GM10248 (cell line): ENCODE measurements at regions not wholly inside any gene's neighbourhood (a gene's known extent, or its start where the extent isn't known, plus 50 kb on each side); places are given as distances from the start of the nearest gene placed in this dataset.

Experiments used
- CTCF ChIA-PET: fragments of 300-600 bp; sonication (Branson Sonifier 250); formaldehyde crosslinking; extraction: SDS; loops from one replicate; lab custom pipeline; 2021; ENCODE audit warnings: antibody characterized with exemption; lab: Yijun Ruan, JAX
- POLR2A ChIA-PET: fragments of 350-650 bp; sonication (Branson Sonifier 250); formaldehyde crosslinking; extraction: SDS; loops from one replicate; lab custom pipeline; 2020; ENCODE audit warnings: antibody characterized with exemption; lab: Yijun Ruan, JAX
- DNase-seq: peaks from one replicate; pipeline ENCODE4 v3.0.0; 2012; ENCODE audit errors: extremely low spot score
- TF ChIP-seq, protein P1 (sequence below): IDR thresholded peaks from 2 replicates; pipeline ENCODE4 v1.5.1; 2012; ENCODE audit warnings: mild to moderate bottlenecking, low read depth; ENCODE audit errors: extremely low read depth, missing control alignments, control extremely low read depth

DNA sequence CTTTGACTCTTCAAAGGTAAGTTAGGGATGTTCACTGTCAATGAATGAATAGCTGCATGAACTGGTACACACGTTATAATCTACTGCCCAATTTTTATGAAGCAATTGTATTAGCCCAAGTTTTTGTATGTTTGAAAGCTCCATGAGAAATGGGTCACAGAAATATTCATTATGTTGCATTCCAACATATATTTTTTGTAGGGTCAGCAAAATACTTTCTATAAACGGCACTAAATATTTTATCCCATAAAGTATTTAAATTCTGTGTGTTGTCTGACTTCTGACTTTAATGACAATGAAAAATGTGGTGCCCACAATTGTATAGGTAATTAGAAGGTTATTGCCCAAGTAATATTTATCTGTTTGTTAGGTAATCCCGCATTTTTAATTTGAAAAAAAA is 466.0 kb downstream of the FAT4 start:
- ChIA-PET CTCF (interaction anchor here (1.5 kb wide), 1 partner anchor 12 kb away, joined by 3 read pairs; no protein-coding TSS in a partner anchor), POLR2A (no interaction called here)
- no peak for DNase-seq
- TF ChIP-seq, protein P1, sequence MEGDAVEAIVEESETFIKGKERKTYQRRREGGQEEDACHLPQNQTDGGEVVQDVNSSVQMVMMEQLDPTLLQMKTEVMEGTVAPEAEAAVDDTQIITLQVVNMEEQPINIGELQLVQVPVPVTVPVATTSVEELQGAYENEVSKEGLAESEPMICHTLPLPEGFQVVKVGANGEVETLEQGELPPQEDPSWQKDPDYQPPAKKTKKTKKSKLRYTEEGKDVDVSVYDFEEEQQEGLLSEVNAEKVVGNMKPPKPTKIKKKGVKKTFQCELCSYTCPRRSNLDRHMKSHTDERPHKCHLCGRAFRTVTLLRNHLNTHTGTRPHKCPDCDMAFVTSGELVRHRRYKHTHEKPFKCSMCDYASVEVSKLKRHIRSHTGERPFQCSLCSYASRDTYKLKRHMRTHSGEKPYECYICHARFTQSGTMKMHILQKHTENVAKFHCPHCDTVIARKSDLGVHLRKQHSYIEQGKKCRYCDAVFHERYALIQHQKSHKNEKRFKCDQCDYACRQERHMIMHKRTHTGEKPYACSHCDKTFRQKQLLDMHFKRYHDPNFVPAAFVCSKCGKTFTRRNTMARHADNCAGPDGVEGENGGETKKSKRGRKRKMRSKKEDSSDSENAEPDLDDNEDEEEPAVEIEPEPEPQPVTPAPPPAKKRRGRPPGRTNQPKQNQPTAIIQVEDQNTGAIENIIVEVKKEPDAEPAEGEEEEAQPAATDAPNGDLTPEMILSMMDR = no peak

DNA sequence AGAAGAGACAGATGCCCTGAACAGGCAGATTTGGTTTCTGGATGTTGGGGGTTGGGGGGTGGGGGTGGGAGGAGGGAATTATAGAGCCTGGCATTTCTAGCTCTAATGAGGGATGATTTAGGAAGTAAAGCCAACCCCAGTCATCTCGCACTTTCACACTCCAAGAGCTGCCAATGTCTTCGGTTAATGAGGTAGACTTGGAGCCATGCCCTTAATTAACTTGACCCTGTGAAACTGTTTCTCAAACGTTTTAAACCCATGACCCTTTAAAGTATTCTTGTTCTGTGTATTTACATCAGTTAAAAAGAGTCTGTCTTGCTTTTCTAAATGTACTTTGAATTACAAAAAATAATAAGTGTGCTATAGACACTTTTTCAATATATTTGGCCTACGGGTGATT is 466.9 kb downstream of the FAT4 start:
- CTCF ChIA-PET = interaction anchor here (1.5 kb wide), 1 partner anchor 11 kb away, joined by 3 read pairs; no protein-coding TSS in a partner anchor
- no peak for DNase-seq
- TF ChIP-seq, protein P1 = no peak
- POLR2A ChIA-PET = no interaction called here

GRCh38 chr4:125784741-125785140 is 470.0 kb downstream of the FAT4 start:
- TF ChIP-seq, protein P1 = no peak
- ChIA-PET CTCF (no interaction called here), POLR2A (no interaction called here)
- DNase-seq = no peak

- ChIA-PET POLR2A (no interaction called here), CTCF (no interaction called here)
Measured at GRCh38 chr4:125787707-125788106, 473.0 kb downstream of the FAT4 start.

GRCh38 chr4:125789023-125789422 is 474.3 kb downstream of the FAT4 start:
- TF ChIP-seq, protein P1 = no peak
- no peak for DNase-seq
- ChIA-PET CTCF (no interaction called here), POLR2A (no interaction called here)

More at GRCh38 chr4:125787707-125788106, 473.0 kb downstream of the FAT4 start:
- no peak for DNase-seq
- TF ChIP-seq, protein P1 = no peak

- TF ChIP-seq, protein P1 = no peak
- ChIA-PET CTCF (interaction anchor here (1.2 to 1.8 kb wide), 3 partner anchors 9 to 18 kb away, joined by 3 to 4 read pairs (median 4); no protein-coding TSS in a partner anchor), POLR2A (no interaction called here)
- DNase-seq = no peak
Measured at GRCh38 chr4:125791896-125792295, 477.1 kb downstream of the FAT4 start.
